Skeletal muscle tissue (tissue), 3 donors: ENCODE measurements at regions not wholly inside any gene's neighbourhood (a gene's known extent, or its start where the extent isn't known, plus 50 kb on each side); places are given as distances from the start of the nearest gene placed in this dataset.
"Not testable (repeated sequence)": the region's sequence is repeated elsewhere in the genome, so short reads cannot be mapped to it uniquely, and the experiment has no call there.

Experiments
- H3K27ac ChIP-seq: one replicate; pipeline ENCODE4 v1.7.0; 2013; ENCODE audit warnings: mild to moderate bottlenecking, low read depth, low read length, inconsistent platforms
- H3K27me3 ChIP-seq, 3 donors: one replicate each; pipeline ENCODE4 v1.7.0; 2013; ENCODE audit warnings: low read length in 3 of 3; ENCODE audit not compliant: control insufficient read depth in 3 of 3, insufficient read depth in 3 of 3
- H3K36me3 ChIP-seq, 3 donors: one replicate each; pipeline ENCODE4 v1.7.0; 2013; ENCODE audit warnings: low read length in 3 of 3; ENCODE audit not compliant: control insufficient read depth in 3 of 3, insufficient read depth in 3 of 3
- H3K4me1 ChIP-seq, 3 donors: one replicate each; pipeline ENCODE4 v1.7.0; 2013; ENCODE audit warnings: low read length in 3 of 3, mild to moderate bottlenecking in 3 of 3; ENCODE audit not compliant: control insufficient read depth in 3 of 3, insufficient read depth in 3 of 3
- H3K4me3 ChIP-seq, 3 donors: one replicate each; pipeline ENCODE4 v1.7.0; 2013; ENCODE audit warnings: low read length in 3 of 3
- H3K9ac ChIP-seq, 3 donors: one replicate each; pipeline ENCODE4 v1.7.0; 2013; ENCODE audit warnings: low read length in 3 of 3, mild to moderate bottlenecking in 3 of 3, moderate library complexity in 2 of 3, low read depth in 1 of 3
- H3K9me3 ChIP-seq, 3 donors: one replicate each; pipeline ENCODE4 v1.7.0; 2013; ENCODE audit warnings: low read length in 3 of 3; ENCODE audit not compliant: control insufficient read depth in 3 of 3
- donor health status: Osteomylitis.

- Histone ChIP-seq H3K27ac (no peak overlapping the region), H3K9me3 (no peaks in the 10 kb centered on the region), H3K9ac (no peak overlapping the region), H3K4me1 (no peaks in the 10 kb centered on the region), H3K36me3 (no peaks in the 10 kb centered on the region), H3K4me3 (no peak overlapping the region), H3K27me3 (no peaks in the 10 kb centered on the region)
Measured at GRCh38 chr10:28891058-28891713, 213.9 kb downstream of the BAMBI start.

GRCh38 chr10:28892818-28893547, 215.7 kb downstream of the BAMBI start:
- H3K4me3 ChIP-seq = no peak overlapping the region
- no peak overlapping the region for H3K9ac ChIP-seq
- no peaks in the 10 kb centered on the region for H3K36me3 ChIP-seq
- H3K27me3 ChIP-seq = no peaks in the 10 kb centered on the region
- no peak overlapping the region for H3K27ac ChIP-seq
- no peaks in the 10 kb centered on the region for H3K4me1 ChIP-seq
- H3K9me3 ChIP-seq = no peaks in the 10 kb centered on the region

GRCh38 chr10:28894146-28894545, 216.8 kb downstream of the BAMBI start:
- no peak overlapping the region for H3K9ac ChIP-seq
- no peaks in the 10 kb centered on the region for H3K9me3 ChIP-seq
- H3K36me3 ChIP-seq = no peaks in the 10 kb centered on the region
- no peak overlapping the region for H3K4me3 ChIP-seq
- H3K27ac ChIP-seq = no peak overlapping the region
- no peaks in the 10 kb centered on the region for H3K27me3 ChIP-seq
- no peaks in the 10 kb centered on the region for H3K4me1 ChIP-seq

- H3K4me1 ChIP-seq, H3K4me3 ChIP-seq, H3K27ac ChIP-seq, H3K27me3 ChIP-seq, H3K9me3 ChIP-seq, H3K36me3 ChIP-seq, H3K9ac ChIP-seq: not testable (repeated sequence)
Measured at GRCh38 chr10:28895671-28896070, 218.3 kb downstream of the BAMBI start.

- not testable (repeated sequence) for H3K27ac ChIP-seq, H3K4me1 ChIP-seq, H3K4me3 ChIP-seq, H3K36me3 ChIP-seq, H3K9me3 ChIP-seq, H3K27me3 ChIP-seq, H3K9ac ChIP-seq
Measured at GRCh38 chr10:28896791-28897409, 219.6 kb downstream of the BAMBI start.

GRCh38 chr10:28897617-28898464, 220.5 kb downstream of the BAMBI start:
- no peak overlapping the region for H3K9ac ChIP-seq
- H3K27ac ChIP-seq = no peak overlapping the region
- no peaks in the 10 kb centered on the region for H3K4me1 ChIP-seq
- no peaks in the 10 kb centered on the region for H3K9me3 ChIP-seq
- H3K27me3 ChIP-seq = no peaks in the 10 kb centered on the region
- H3K36me3 ChIP-seq = no peaks in the 10 kb centered on the region
- no peak overlapping the region for H3K4me3 ChIP-seq

GRCh38 chr10:28902215-28902614, 224.9 kb downstream of the BAMBI start:
- Histone ChIP-seq H3K27me3 (no peaks in the 10 kb centered on the region), H3K4me1 (no peaks in the 10 kb centered on the region), H3K4me3 (no peak overlapping the region), H3K9me3 (no peaks in the 10 kb centered on the region), H3K27ac (no peak overlapping the region), H3K36me3 (no peaks in the 10 kb centered on the region), H3K9ac (no peak overlapping the region)

GRCh38 chr10:28903063-28903462, 225.7 kb downstream of the BAMBI start:
- Histone ChIP-seq H3K36me3 (no peaks in the 10 kb centered on the region), H3K9ac (no peak overlapping the region), H3K4me3 (no peak overlapping the region), H3K27ac (no peak overlapping the region), H3K4me1 (no peaks in the 10 kb centered on the region), H3K9me3 (no peaks in the 10 kb centered on the region), H3K27me3 (no peaks in the 10 kb centered on the region)

GRCh38 chr10:28903736-28904135, 226.4 kb downstream of the BAMBI start:
- Histone ChIP-seq H3K9me3 (no peaks in the 10 kb centered on the region), H3K27ac (no peak overlapping the region), H3K36me3 (no peaks in the 10 kb centered on the region), H3K9ac (no peak overlapping the region), H3K27me3 (no peaks in the 10 kb centered on the region), H3K4me1 (no peaks in the 10 kb centered on the region), H3K4me3 (no peak overlapping the region)

- Histone ChIP-seq H3K4me3 (no peak overlapping the region), H3K27me3 (no peaks in the 10 kb centered on the region), H3K4me1 (no peaks in the 10 kb centered on the region), H3K36me3 (no peaks in the 10 kb centered on the region), H3K9ac (no peak overlapping the region), H3K27ac (no peak overlapping the region), H3K9me3 (no peaks in the 10 kb centered on the region)
Measured at GRCh38 chr10:28905371-28905770, 228.1 kb downstream of the BAMBI start.
